Testis (tissue), 2 donors: ENCODE measurements at regions not wholly inside any gene's neighbourhood (a gene's known extent, or its start where the extent isn't known, plus 50 kb on each side); places are given as distances from the start of the nearest gene placed in this dataset.

Experiments
- CTCF ChIP-seq, 3 experiments: fragments of 450-650 bp in 2 of 3; fragments of 200-600 bp in 1 of 3; sonication (generic) in 1 of 3; IDR thresholded peaks; one replicate each; pipeline ENCODE4 v1.5.1; 2016 to 2019; ENCODE audit warnings: antibody characterized with exemption in 3 of 3, mild to moderate bottlenecking in 2 of 3, moderate library complexity in 1 of 3
- POLR2A ChIP-seq: fragments of 450-650 bp; IDR thresholded peaks from one replicate; pipeline ENCODE4 v1.6.1; 2017; ENCODE audit warnings: antibody characterized with exemption, mild to moderate bottlenecking, moderate library complexity

DNA sequence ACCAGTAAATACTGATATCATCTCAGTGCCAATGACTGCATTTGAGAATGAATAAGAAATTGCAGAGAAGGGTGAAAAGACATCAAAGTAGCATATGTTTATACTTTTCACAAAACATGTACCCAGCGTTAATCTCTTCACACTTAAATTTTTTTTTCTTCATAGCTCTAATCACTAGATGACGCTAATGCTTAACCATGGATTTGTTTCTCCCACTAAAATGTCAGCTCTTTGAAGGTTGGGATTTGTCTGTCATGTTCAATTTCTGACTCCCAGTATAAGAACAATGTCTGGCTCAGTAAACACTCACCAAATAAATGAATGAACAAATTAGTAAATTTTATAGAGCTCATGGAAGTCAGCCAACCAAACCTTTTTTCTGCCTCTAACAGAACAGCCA is 78.3 kb upstream of the LMCD1 start:
- no peak for TF ChIP-seq POLR2A
- TF ChIP-seq CTCF (IDR thresholded peaks at IDR 0.05) = no peak
